HepG2 (cell line): ENCODE measurements at regions not wholly inside any gene's neighbourhood (a gene's known extent, or its start where the extent isn't known, plus 50 kb on each side); places are given as distances from the start of the nearest gene placed in this dataset.

Source experiments
- HMGXB4 ChIP-seq, 2 experiments: sonication (generic) in 1 of 2; formaldehyde crosslinking in 1 of 2; IDR thresholded peaks; 2 replicates each; pipeline versions ENCODE4 v1.4.0 to v1.6.1; 2018 to 2020; ENCODE audit warnings: missing genetic modification reagents in 2 of 2, borderline replicate concordance in 1 of 2, low read depth in 1 of 2, mild to moderate bottlenecking in 1 of 2, missing biosample characterization in 1 of 2
- TBL1XR1 ChIP-seq: fragments of 150-350 bp; IDR thresholded peaks from 2 replicates; pipeline ENCODE4 v1.6.1; 2014; ENCODE audit warnings: borderline replicate concordance, low read length; ENCODE audit not compliant: partially characterized antibody
- ZC3H13 ChIP-seq: sonication (generic); formaldehyde crosslinking; IDR thresholded peaks from 2 replicates; pipeline ENCODE4 v1.8.1; 2023; ENCODE audit warnings: mild to moderate bottlenecking, missing genetic modification reagents, moderate library complexity
- TF ChIP-seq, protein P1 (sequence below): sonication (generic); formaldehyde crosslinking; IDR thresholded peaks from 2 replicates; pipeline ENCODE4 v1.5.0; 2020; ENCODE audit warnings: mild to moderate bottlenecking, missing genetic modification reagents, moderate library complexity

GRCh38 chr11:56849250-56849649 lies 100.8 kb upstream of the OR9G4 start:
- TF ChIP-seq, protein P1, sequence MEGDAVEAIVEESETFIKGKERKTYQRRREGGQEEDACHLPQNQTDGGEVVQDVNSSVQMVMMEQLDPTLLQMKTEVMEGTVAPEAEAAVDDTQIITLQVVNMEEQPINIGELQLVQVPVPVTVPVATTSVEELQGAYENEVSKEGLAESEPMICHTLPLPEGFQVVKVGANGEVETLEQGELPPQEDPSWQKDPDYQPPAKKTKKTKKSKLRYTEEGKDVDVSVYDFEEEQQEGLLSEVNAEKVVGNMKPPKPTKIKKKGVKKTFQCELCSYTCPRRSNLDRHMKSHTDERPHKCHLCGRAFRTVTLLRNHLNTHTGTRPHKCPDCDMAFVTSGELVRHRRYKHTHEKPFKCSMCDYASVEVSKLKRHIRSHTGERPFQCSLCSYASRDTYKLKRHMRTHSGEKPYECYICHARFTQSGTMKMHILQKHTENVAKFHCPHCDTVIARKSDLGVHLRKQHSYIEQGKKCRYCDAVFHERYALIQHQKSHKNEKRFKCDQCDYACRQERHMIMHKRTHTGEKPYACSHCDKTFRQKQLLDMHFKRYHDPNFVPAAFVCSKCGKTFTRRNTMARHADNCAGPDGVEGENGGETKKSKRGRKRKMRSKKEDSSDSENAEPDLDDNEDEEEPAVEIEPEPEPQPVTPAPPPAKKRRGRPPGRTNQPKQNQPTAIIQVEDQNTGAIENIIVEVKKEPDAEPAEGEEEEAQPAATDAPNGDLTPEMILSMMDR (CRISPR knock-in tag) = no peak
- TF ChIP-seq HMGXB4 (CRISPR knock-in tag; IDR thresholded peaks at IDR 0.05; ENCODE audit: borderline replicate concordance in 1 of 2, low read depth in 1 of 2) = no peak
- no peak for TF ChIP-seq ZC3H13 (CRISPR knock-in tag)
- no peak for TF ChIP-seq TBL1XR1
